HG03378 (cell line): ENCODE measurements at regions not wholly inside any gene's neighbourhood (a gene's known extent, or its start where the extent isn't known, plus 50 kb on each side); places are given as distances from the start of the nearest gene placed in this dataset.

Source experiments
- ATAC-seq: cut with Tn5 transposase; IDR thresholded peaks from one replicate; pipeline ENCODE4 v1.9.1; 2021; ENCODE audit warnings: mild to moderate bottlenecking, moderate library complexity; ENCODE audit not compliant: unreplicated experiment

GRCh38 chr7:117972606-117973005, 99.4 kb upstream of the CTTNBP2 start:
- no peak for ATAC-seq

- ATAC-seq = no peak
Observed at GRCh38 chr7:117973975-117974374, 100.7 kb upstream of the CTTNBP2 start.

GRCh38 chr7:117974891-117975290, 101.7 kb upstream of the CTTNBP2 start:
- no peak for ATAC-seq

- ATAC-seq = no peak
Observed at GRCh38 chr7:117975476-117975875, 102.2 kb upstream of the CTTNBP2 start.

- no peak for ATAC-seq
Observed at GRCh38 chr7:117979954-117980497, 106.8 kb upstream of the CTTNBP2 start.

- ATAC-seq = no peak
Observed at GRCh38 chr7:117982071-117983055, 109.1 kb upstream of the CTTNBP2 start.

GRCh38 chr7:117986645-117987269, 113.5 kb upstream of the CTTNBP2 start:
- no peak for ATAC-seq

- no peak for ATAC-seq
Observed at GRCh38 chr7:117990834-117991233, 117.6 kb upstream of the CTTNBP2 start.

- no peak for ATAC-seq
Observed at GRCh38 chr7:117992635-117993376, 119.6 kb upstream of the CTTNBP2 start.

- ATAC-seq = peak; percentile 98
Observed at GRCh38 chr7:117993377-117994003, 120.2 kb upstream of the CTTNBP2 start.

GRCh38 chr7:117995850-117996650, 122.8 kb upstream of the CTTNBP2 start:
- no peak for ATAC-seq

GRCh38 chr7:117997862-117998825, 124.9 kb upstream of the CTTNBP2 start:
- ATAC-seq = no peak

GRCh38 chr7:118000480-118001202, 127.4 kb upstream of the CTTNBP2 start:
- no peak for ATAC-seq

- ATAC-seq = no peak
Observed at GRCh38 chr7:118003476-118003875, 130.2 kb upstream of the CTTNBP2 start.

- no peak for ATAC-seq
Observed at GRCh38 chr7:118005026-118005425, 131.8 kb upstream of the CTTNBP2 start.

GRCh38 chr7:118006979-118007378, 133.7 kb upstream of the CTTNBP2 start:
- ATAC-seq = no peak

GRCh38 chr7:118009419-118009818, 136.2 kb upstream of the CTTNBP2 start:
- ATAC-seq = no peak

GRCh38 chr7:118011652-118012051, 138.4 kb upstream of the CTTNBP2 start:
- ATAC-seq = no peak
